ENCODE measurements at regions not wholly inside any gene's neighbourhood (a gene's known extent, or its start where the extent isn't known, plus 50 kb on each side); places are given as distances from the start of the nearest gene placed in this dataset.

GRCh38 chr4:180640193-180640592, 1603.0 kb upstream of the TENM3 start:
- H3K9me3 ChIP-seq (ENCODE audit: control insufficient read depth, insufficient read depth, low read length): no peaks in the 10 kb centered on the region
- H3K4me1 ChIP-seq (ENCODE audit: insufficient read depth, low read length): peaks cover 18% of the 10 kb centered on the region
- no peaks in the 10 kb centered on the region for H3K36me3 ChIP-seq (ENCODE audit: insufficient read depth, low read length)
- no peak overlapping the region for H3K9ac ChIP-seq (ENCODE audit: low read depth, low read length)

GRCh38 chr4:180641495-180641894, 1601.7 kb upstream of the TENM3 start:
- Histone ChIP-seq H3K9ac (ENCODE audit: low read depth, low read length) (no peak overlapping the region), H3K4me1 (ENCODE audit: insufficient read depth, low read length) (peaks cover 9% of the 10 kb centered on the region), H3K36me3 (ENCODE audit: insufficient read depth, low read length) (no peaks in the 10 kb centered on the region), H3K9me3 (ENCODE audit: control insufficient read depth, insufficient read depth, low read length) (no peaks in the 10 kb centered on the region)

DNA sequence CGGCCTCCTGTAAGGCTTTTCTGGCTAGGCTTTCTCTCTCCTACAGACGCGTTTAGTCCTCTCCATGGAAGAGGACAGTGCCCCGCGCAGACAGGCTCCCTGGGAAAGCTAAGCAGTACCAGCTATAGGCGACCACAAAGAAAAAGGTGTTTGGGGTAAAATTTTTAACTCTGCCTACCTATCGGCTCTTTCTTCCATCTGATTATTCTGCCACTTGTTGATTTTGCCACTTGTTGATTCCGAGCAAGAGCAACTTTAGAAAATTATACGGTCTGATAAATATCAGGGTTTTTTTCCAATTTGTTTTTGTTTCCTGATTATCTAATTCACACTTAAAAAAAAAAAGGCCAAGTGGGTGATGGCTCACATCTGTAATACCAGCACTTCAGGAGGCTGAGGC, 1600.5 kb upstream of the TENM3 start:
- Histone ChIP-seq H3K36me3 (ENCODE audit: insufficient read depth, low read length) (no peaks in the 10 kb centered on the region), H3K4me1 (ENCODE audit: insufficient read depth, low read length) (peaks cover 9% of the 10 kb centered on the region), H3K9me3 (ENCODE audit: control insufficient read depth, insufficient read depth, low read length) (no peaks in the 10 kb centered on the region), H3K9ac (ENCODE audit: low read depth, low read length) (no peak overlapping the region)

DNA sequence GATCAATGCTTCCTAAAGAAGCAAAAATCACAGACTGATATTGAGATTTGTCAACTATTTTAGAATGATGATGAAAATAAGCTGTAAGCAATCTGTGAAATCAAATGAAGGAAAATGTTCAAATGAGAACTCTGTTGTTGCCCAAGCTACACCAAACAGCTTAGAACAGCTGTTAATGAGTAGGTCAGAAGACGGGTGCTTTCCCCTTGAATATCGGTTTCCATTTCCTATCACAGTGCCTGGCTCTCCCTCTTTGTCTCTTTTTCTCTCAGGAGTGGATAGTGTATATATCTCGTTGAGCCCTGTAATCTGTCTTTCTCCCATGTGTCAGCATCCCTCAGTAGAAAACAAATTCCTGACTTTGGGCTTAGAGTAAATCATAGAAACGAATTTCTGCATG, 1592.9 kb upstream of the TENM3 start:
- no peaks in the 10 kb centered on the region for H3K9me3 ChIP-seq (ENCODE audit: control insufficient read depth, insufficient read depth, low read length)
- H3K36me3 ChIP-seq (ENCODE audit: insufficient read depth, low read length): no peaks in the 10 kb centered on the region
- H3K9ac ChIP-seq (ENCODE audit: low read depth, low read length): no peak overlapping the region
- no peaks in the 10 kb centered on the region for H3K4me1 ChIP-seq (ENCODE audit: insufficient read depth, low read length)

DNA sequence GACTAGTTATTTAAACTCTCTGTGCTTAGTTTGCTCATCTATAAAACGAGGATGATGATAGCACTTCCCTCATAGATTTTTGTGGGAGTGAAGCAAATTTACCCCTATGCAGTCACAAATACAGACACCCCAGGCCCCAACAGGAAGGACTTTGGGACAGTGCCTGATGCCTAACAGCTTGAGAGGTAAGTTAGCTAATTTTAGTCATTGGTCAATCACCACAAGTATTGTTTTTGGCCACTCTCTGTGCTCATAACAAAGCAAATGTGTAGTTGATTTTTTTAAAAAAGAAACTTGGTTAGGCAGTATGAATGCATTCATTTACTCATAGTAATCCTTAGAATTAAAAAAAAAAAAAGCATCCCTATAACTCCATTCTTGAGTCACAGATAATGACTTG, 1590.7 kb upstream of the TENM3 start:
- H3K36me3 ChIP-seq (ENCODE audit: insufficient read depth, low read length): no peaks in the 10 kb centered on the region
- H3K4me1 ChIP-seq (ENCODE audit: insufficient read depth, low read length): no peaks in the 10 kb centered on the region
- H3K9me3 ChIP-seq (ENCODE audit: control insufficient read depth, insufficient read depth, low read length): no peaks in the 10 kb centered on the region
- H3K9ac ChIP-seq (ENCODE audit: low read depth, low read length): no peak overlapping the region

DNA sequence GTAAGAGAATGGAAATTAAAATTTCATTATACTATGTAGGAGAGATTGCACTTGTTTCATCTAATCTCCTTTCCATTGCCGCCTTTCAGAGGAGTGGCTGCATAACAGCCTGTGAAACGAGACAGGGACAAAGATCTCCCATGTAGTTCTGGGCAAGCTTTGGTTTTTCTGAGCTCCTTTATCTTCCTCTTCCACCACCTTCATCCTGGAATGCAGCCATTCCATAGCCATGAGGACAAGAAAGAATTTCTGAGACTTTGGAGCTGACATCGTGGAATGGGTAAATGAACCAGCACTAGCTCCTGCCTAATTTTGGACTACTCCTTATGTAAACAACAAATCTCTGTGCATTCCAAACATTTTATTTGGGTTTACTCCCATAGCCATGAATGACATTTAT, 1587.3 kb upstream of the TENM3 start:
- H3K9me3 ChIP-seq (ENCODE audit: control insufficient read depth, insufficient read depth, low read length): no peaks in the 10 kb centered on the region

GRCh38 chr4:180657881-180658280, 1585.3 kb upstream of the TENM3 start:
- no peaks in the 10 kb centered on the region for H3K9me3 ChIP-seq (ENCODE audit: control insufficient read depth, insufficient read depth, low read length)

More for the DNA sequence above, 1587.3 kb upstream of the TENM3 start:
- Histone ChIP-seq H3K36me3 (ENCODE audit: insufficient read depth, low read length) (no peaks in the 10 kb centered on the region), H3K4me1 (ENCODE audit: insufficient read depth, low read length) (no peaks in the 10 kb centered on the region), H3K9ac (ENCODE audit: low read depth, low read length) (no peak overlapping the region)

GRCh38 chr4:180664766-180665368, 1578.3 kb upstream of the TENM3 start:
- Histone ChIP-seq H3K9me3 (ENCODE audit: control insufficient read depth, insufficient read depth, low read length) (no peaks in the 10 kb centered on the region), H3K9ac (ENCODE audit: low read depth, low read length) (no peak overlapping the region), H3K36me3 (ENCODE audit: insufficient read depth, low read length) (no peaks in the 10 kb centered on the region), H3K4me1 (ENCODE audit: insufficient read depth, low read length) (peaks cover 9% of the 10 kb centered on the region; the same call in 1 of the 2 replicates)

More at GRCh38 chr4:180657881-180658280, 1585.3 kb upstream of the TENM3 start:
- Histone ChIP-seq H3K36me3 (ENCODE audit: insufficient read depth, low read length) (no peaks in the 10 kb centered on the region), H3K9ac (ENCODE audit: low read depth, low read length) (no peak overlapping the region), H3K4me1 (ENCODE audit: insufficient read depth, low read length) (no peaks in the 10 kb centered on the region)

- Histone ChIP-seq H3K9me3 (ENCODE audit: control insufficient read depth, insufficient read depth, low read length) (no peaks in the 10 kb centered on the region), H3K36me3 (ENCODE audit: insufficient read depth, low read length) (no peaks in the 10 kb centered on the region), H3K9ac (ENCODE audit: low read depth, low read length) (no peak overlapping the region), H3K4me1 (ENCODE audit: insufficient read depth, low read length) (peaks cover 9% of the 10 kb centered on the region; the same call in 1 of the 2 replicates)
Measured at GRCh38 chr4:180665481-180665880, 1577.7 kb upstream of the TENM3 start.

- peaks cover 9% of the 10 kb centered on the region; the same call in 1 of the 2 replicates for H3K4me1 ChIP-seq (ENCODE audit: insufficient read depth, low read length)
- H3K9me3 ChIP-seq (ENCODE audit: control insufficient read depth, insufficient read depth, low read length): no peaks in the 10 kb centered on the region
- no peaks in the 10 kb centered on the region for H3K36me3 ChIP-seq (ENCODE audit: insufficient read depth, low read length)
- H3K9ac ChIP-seq (ENCODE audit: low read depth, low read length): peak overlapping the region; percentile 24; the same call in 1 of the 2 replicates
Measured at GRCh38 chr4:180665994-180666824, 1577.0 kb upstream of the TENM3 start.

- Histone ChIP-seq H3K4me1 (ENCODE audit: insufficient read depth, low read length) (peaks cover 9% of the 10 kb centered on the region; the same call in 1 of the 2 replicates), H3K9ac (ENCODE audit: low read depth, low read length) (no peak overlapping the region), H3K36me3 (ENCODE audit: insufficient read depth, low read length) (no peaks in the 10 kb centered on the region), H3K9me3 (ENCODE audit: control insufficient read depth, insufficient read depth, low read length) (no peaks in the 10 kb centered on the region)
Measured at GRCh38 chr4:180668732-180669131, 1574.5 kb upstream of the TENM3 start.

- H3K36me3 ChIP-seq (ENCODE audit: insufficient read depth, low read length): no peaks in the 10 kb centered on the region
- H3K4me1 ChIP-seq (ENCODE audit: insufficient read depth, low read length): peaks cover 9% of the 10 kb centered on the region; the same call in 1 of the 2 replicates
- H3K9me3 ChIP-seq (ENCODE audit: control insufficient read depth, insufficient read depth, low read length): no peaks in the 10 kb centered on the region
- no peak overlapping the region for H3K9ac ChIP-seq (ENCODE audit: low read depth, low read length)
Measured at GRCh38 chr4:180669680-180670079, 1573.5 kb upstream of the TENM3 start.

DNA sequence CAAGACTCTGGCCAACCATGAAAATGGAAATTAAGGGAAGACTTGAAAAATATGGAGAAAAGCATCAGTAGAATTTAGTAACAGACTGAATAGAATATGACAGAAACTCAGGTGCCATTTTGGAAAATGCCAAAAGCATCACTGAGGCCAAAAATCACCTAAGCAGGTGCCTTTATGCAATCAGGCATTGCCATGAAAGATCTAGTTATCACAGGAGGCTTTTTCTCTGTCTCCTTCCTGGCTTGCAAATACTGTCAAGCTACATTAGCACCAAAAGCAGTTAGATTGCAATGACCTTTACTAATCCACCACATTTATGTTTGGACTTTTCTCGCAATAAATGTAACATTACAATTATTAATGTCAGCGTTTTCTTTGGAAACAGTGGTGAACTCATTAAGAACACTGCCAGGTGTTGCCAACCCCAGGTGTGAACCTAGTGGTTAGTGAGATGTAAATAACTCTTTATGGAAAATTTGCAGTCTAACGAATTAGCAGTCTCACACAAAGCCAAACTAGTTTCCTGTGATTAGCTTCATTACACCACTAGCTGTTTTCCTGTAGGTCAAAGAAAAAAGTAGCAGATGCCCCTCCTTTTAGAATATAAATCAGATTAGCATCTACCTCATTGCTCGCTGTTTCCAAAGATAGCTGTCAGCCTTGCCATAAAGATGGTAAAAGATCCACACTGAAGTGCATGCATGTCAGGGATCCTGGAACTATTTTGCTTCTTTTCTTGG, 1568.4 kb upstream of the TENM3 start:
- Histone ChIP-seq H3K4me1 (ENCODE audit: insufficient read depth, low read length) (peaks cover 9% of the 10 kb centered on the region; the same call in 1 of the 2 replicates), H3K9ac (ENCODE audit: low read depth, low read length) (no peak overlapping the region), H3K9me3 (ENCODE audit: control insufficient read depth, insufficient read depth, low read length) (no peaks in the 10 kb centered on the region)

DNA sequence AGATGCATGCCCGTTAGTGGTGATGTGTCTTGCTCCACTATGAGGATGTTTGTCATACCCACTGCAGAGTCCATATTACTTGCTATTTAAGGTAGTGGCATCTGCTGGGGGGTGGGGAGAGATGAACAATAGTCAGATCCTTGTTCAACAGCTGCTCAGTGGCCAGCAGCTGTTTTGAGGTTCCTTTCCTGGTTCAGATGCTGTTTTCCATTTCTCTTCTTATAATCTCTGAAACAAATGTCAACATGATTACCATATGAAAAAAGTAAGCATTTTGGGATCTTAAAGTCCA, 1567.9 kb upstream of the TENM3 start:
- H3K9ac ChIP-seq (ENCODE audit: low read depth, low read length): no peak overlapping the region
- H3K36me3 ChIP-seq (ENCODE audit: insufficient read depth, low read length): no peaks in the 10 kb centered on the region

More for the DNA sequence above, 1568.4 kb upstream of the TENM3 start:
- H3K36me3 ChIP-seq (ENCODE audit: insufficient read depth, low read length): no peaks in the 10 kb centered on the region

More for the DNA sequence above, 1567.9 kb upstream of the TENM3 start:
- H3K9me3 ChIP-seq (ENCODE audit: control insufficient read depth, insufficient read depth, low read length): no peaks in the 10 kb centered on the region
- peaks cover 9% of the 10 kb centered on the region; the same call in 1 of the 2 replicates for H3K4me1 ChIP-seq (ENCODE audit: insufficient read depth, low read length)
